ENCODE measurements at regions not wholly inside any gene's neighbourhood (a gene's known extent, or its start where the extent isn't known, plus 50 kb on each side); places are given as distances from the start of the nearest gene placed in this dataset.
"Not testable (repeated sequence)": the region's sequence is repeated elsewhere in the genome, so short reads cannot be mapped to it uniquely, and the experiment has no call there.

DNA sequence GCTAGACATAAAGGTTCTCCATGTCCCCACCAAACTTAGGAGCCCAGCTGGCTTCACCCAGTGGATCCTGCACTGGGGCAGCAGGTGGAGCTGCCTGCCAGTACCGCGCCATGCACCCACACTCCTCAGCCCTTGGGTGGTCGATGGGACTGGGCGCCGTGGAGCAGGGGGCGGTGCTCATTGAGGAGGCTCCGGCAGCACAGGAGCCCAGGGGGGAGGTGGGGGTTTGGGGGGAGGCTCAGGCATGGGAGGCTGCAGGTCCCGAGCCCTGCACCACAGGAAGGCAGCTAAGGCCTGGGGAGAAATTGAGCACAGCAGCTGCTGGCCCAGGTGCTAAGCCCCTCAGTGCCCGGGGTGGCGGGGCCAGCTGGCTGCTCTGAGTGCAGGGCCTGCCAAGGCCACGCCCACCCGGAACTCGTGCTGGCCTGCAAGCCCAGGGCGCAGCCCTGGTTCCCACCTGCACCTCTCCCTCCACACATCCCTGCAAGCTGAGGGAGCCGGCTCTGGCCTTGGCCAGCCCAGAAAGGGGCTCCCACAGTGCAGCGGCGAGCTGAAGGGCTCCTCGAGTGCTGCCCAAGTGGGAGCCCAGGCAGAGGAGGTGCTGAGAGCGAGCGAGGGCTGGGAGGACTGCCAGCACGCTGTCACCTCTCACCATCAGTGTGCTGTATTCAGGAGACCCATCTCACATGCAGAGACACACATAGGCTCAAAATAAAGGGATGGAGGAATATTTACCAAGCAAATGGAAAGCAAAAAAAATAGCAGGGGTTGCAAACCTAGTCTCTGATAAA lies 422.5 kb downstream of the NUP35 start:
- TF ChIP-seq POLR2A, POLR2AphosphoS5 (IDR thresholded peaks at IDR 0.05; ENCODE audit: low read depth, low read length): not testable (repeated sequence)
